IMR-90 (cell line): ENCODE measurements at regions not wholly inside any gene's neighbourhood (a gene's known extent, or its start where the extent isn't known, plus 50 kb on each side); places are given as distances from the start of the nearest gene placed in this dataset.

Experiments
- ATAC-seq: fragments of 200-7000 bp; cut with Tn5 transposase; 2 replicates; pipeline ENCODE4 v1.9.1; 2020; ENCODE audit warnings: low read depth, mild to moderate bottlenecking, moderate library complexity
- BruUV-seq: library from RNA; stranded (reverse); fragments of 400-500 nt; replicated peaks from 2 replicates; lab custom pipeline; 2021; lab: Mats Ljungman, UMichigan
- CTCF ChIA-PET: fragments of 300-600 bp; formaldehyde crosslinking; extraction: SDS; loops from one replicate; lab custom pipeline; 2021; ENCODE audit warnings: antibody characterized with exemption; lab: Yijun Ruan, JAX
- POLR2A ChIA-PET: fragments of 300-600 bp; sonication (Branson Sonifier 250); formaldehyde crosslinking; loops from one replicate; lab custom pipeline; 2022; ENCODE audit warnings: antibody characterized with exemption; ENCODE audit not compliant: unreplicated experiment; lab: Charles Lee
- DNase-seq: peaks from one replicate; pipeline ENCODE4 v3.0.0; 2013
- H2AFZ ChIP-seq: replicated peaks from 2 replicates; pipeline ENCODE3; 2013; ENCODE audit warnings: low read length, mild to moderate bottlenecking; ENCODE audit not compliant: poor library complexity
- H2AK5ac ChIP-seq: 2 replicates; pipeline ENCODE4 v1.6.1; 2013; ENCODE audit warnings: low read depth, low read length, inconsistent platforms
- H2AK9ac ChIP-seq: replicated peaks from 2 replicates; pipeline ENCODE3; 2013; ENCODE audit warnings: mild to moderate bottlenecking, low read depth, low read length, moderate library complexity; ENCODE audit not compliant: poor library complexity
- H2BK120ac ChIP-seq: 2 replicates; pipeline ENCODE4 v1.6.1; 2013; ENCODE audit warnings: low read depth, low read length, inconsistent platforms
- H2BK15ac ChIP-seq: 3 replicates; pipeline ENCODE4 v1.6.1; 2013; ENCODE audit warnings: low read depth, low read length, inconsistent platforms
- H2BK20ac ChIP-seq: 2 replicates; pipeline ENCODE4 v1.6.1; 2013; ENCODE audit warnings: low read depth, mild to moderate bottlenecking, inconsistent platforms, low read length, moderate library complexity
- H2BK5ac ChIP-seq: 2 replicates; pipeline ENCODE4 v1.6.1; 2013; ENCODE audit warnings: mild to moderate bottlenecking, low read depth, low read length, inconsistent platforms; ENCODE audit not compliant: poor library complexity, severe bottlenecking
- H3K14ac ChIP-seq: replicated peaks from 2 replicates; pipeline ENCODE4 v1.6.1; 2013; ENCODE audit warnings: low read depth, low read length, inconsistent platforms
- H3K18ac ChIP-seq: 2 replicates; pipeline ENCODE4 v1.6.1; 2013; ENCODE audit warnings: low read depth, low read length, control low read depth
- H3K23ac ChIP-seq: 2 replicates; pipeline ENCODE4 v1.6.1; 2013; ENCODE audit warnings: low read depth, low read length, inconsistent platforms
- H3K27ac ChIP-seq: 2 replicates; pipeline ENCODE4 v1.5.1; 2013; ENCODE audit warnings: mild to moderate bottlenecking, control low read depth, low read length; ENCODE audit not compliant: insufficient read depth
- H3K27me3 ChIP-seq: 2 replicates; pipeline ENCODE4 v1.6.1; 2013; ENCODE audit warnings: low read length; ENCODE audit not compliant: control insufficient read depth, insufficient read depth
- H3K36me3 ChIP-seq: 2 replicates; pipeline ENCODE4 v1.6.1; 2013; ENCODE audit warnings: low read length, mixed read lengths; ENCODE audit not compliant: control insufficient read depth, insufficient read depth
- H3K4ac ChIP-seq: 2 replicates; pipeline ENCODE4 v1.6.1; 2013; ENCODE audit warnings: low read depth, low read length, inconsistent platforms
- H3K4me1 ChIP-seq: 2 replicates; pipeline ENCODE4 v1.6.1; 2013; ENCODE audit warnings: low read length, mixed read lengths; ENCODE audit not compliant: control insufficient read depth, insufficient read depth
- H3K4me2 ChIP-seq: 2 replicates; pipeline ENCODE4 v1.6.1; 2013; ENCODE audit warnings: low read depth, mild to moderate bottlenecking, control low read depth, low read length, moderate library complexity
- H3K4me3 ChIP-seq: 2 replicates; pipeline ENCODE4 v1.5.1; 2013; ENCODE audit warnings: low read depth, mild to moderate bottlenecking, control low read depth, low read length, moderate library complexity; ENCODE audit not compliant: insufficient read depth
- H3K56ac ChIP-seq: 2 replicates; pipeline ENCODE4 v1.6.1; 2013; ENCODE audit warnings: low read length, inconsistent platforms; ENCODE audit not compliant: insufficient read depth; ENCODE audit errors: extremely low read depth
- H3K79me1 ChIP-seq, 2 experiments: 2 replicates each; pipeline ENCODE4 v1.6.1; 2013; ENCODE audit warnings: low read length in 2 of 2, inconsistent platforms in 1 of 2, low read depth in 1 of 2
- H3K9ac ChIP-seq: 2 replicates; pipeline ENCODE4 v1.6.1; 2013; ENCODE audit warnings: low read depth, low read length, control low read depth
- H3K9me1 ChIP-seq: 2 replicates; pipeline ENCODE4 v1.6.1; 2013; ENCODE audit warnings: low read length, inconsistent platforms; ENCODE audit not compliant: insufficient read depth
- H3K9me3 ChIP-seq: 2 replicates; pipeline ENCODE4 v1.6.1; 2013; ENCODE audit warnings: low read length; ENCODE audit not compliant: control insufficient read depth, insufficient read depth
- H4K20me1 ChIP-seq: 2 replicates; pipeline ENCODE4 v1.6.1; 2013; ENCODE audit warnings: low read length, inconsistent platforms; ENCODE audit not compliant: insufficient read depth
- H4K5ac ChIP-seq: 2 replicates; pipeline ENCODE4 v1.6.1; 2013; ENCODE audit warnings: mild to moderate bottlenecking, low read depth, low read length, control low read depth
- H4K8ac ChIP-seq, 2 experiments: 2 replicates each; pipeline ENCODE4 v1.6.1; 2013; ENCODE audit warnings: low read depth in 2 of 2, low read length in 2 of 2, control low read depth in 1 of 2, inconsistent platforms in 1 of 2
- H4K91ac ChIP-seq: 2 replicates; pipeline ENCODE4 v1.6.1; 2013; ENCODE audit warnings: low read depth, low read length, inconsistent platforms; ENCODE audit not compliant: insufficient read depth
- BHLHE40 ChIP-seq: fragments of 150-350 bp; IDR thresholded peaks from 2 replicates; pipeline ENCODE4 v1.6.1; 2016; ENCODE audit warnings: mild to moderate bottlenecking, low read depth, low read length
- CEBPB ChIP-seq: IDR thresholded peaks from 2 replicates; pipeline ENCODE4 v1.6.1; 2012; ENCODE audit warnings: low read depth, low read length, improper control_type of control experiment
- FOS ChIP-seq: fragments of 150-350 bp; IDR thresholded peaks from 2 replicates; pipeline ENCODE4 v1.6.1; 2016; ENCODE audit warnings: low read depth, low read length
- MAFK ChIP-seq: IDR thresholded peaks from 2 replicates; pipeline ENCODE4 v1.6.1; 2012; ENCODE audit warnings: low read depth, low read length, improper control_type of control experiment
- MAZ ChIP-seq: IDR thresholded peaks from 2 replicates; pipeline ENCODE4 v1.6.1; 2012; ENCODE audit warnings: low read depth, mild to moderate bottlenecking, low read length, improper control_type of control experiment, moderate library complexity, borderline replicate concordance
- MXI1 ChIP-seq: IDR thresholded peaks from 2 replicates; pipeline ENCODE4 v1.6.1; 2012; ENCODE audit warnings: low read depth, mild to moderate bottlenecking, low read length, moderate library complexity, borderline replicate concordance
- NFE2L2 ChIP-seq: fragments of 150-350 bp; IDR thresholded peaks from 2 replicates; pipeline ENCODE4 v1.6.1; 2016; ENCODE audit warnings: low read depth, mild to moderate bottlenecking, low read length
- POLR2A ChIP-seq: IDR thresholded peaks from 2 replicates; pipeline ENCODE4 v1.6.1; 2012; ENCODE audit warnings: mild to moderate bottlenecking, low read depth, low read length
- RCOR1 ChIP-seq: IDR thresholded peaks from 2 replicates; pipeline ENCODE4 v1.6.1; 2012; ENCODE audit warnings: mild to moderate bottlenecking, low read length, improper control_type of control experiment; ENCODE audit not compliant: insufficient replicate concordance
- RFX5 ChIP-seq: IDR thresholded peaks from 2 replicates; pipeline ENCODE4 v1.8.0; 2012; ENCODE audit warnings: low read depth, mild to moderate bottlenecking, low read length, moderate library complexity
- SMC3 ChIP-seq: fragments of 150-350 bp; IDR thresholded peaks from 2 replicates; pipeline ENCODE4 v1.6.1; 2016; ENCODE audit warnings: low read depth, mild to moderate bottlenecking, antibody characterized with exemption, low read length, moderate library complexity
- WGBS, 2 experiments: methylation state at CpG; one replicate each; pipeline versions ENCODE4 v1.1.5 to v1.1.7; 2013; ENCODE audit warnings: missing lambda C conversion rate in 2 of 2; ENCODE audit not compliant: insufficient read length in 1 of 2; ENCODE audit errors: extremely low coverage in 2 of 2; 5-methylcytosine and 5-hydroxymethylcytosine counted together
- dilution Hi-C: fragments of 300-500 bp; cut with HindIII; formaldehyde crosslinking; loops from one replicate; pipeline ENCODE4 v1.14.3; 2018; ENCODE audit warnings: low sequenced_read_pairs; ENCODE audit not compliant: unreplicated experiment
- in situ Hi-C: fragments of 300-500 bp; cut with MboI; formaldehyde crosslinking; loops from 3 replicates; pipeline ENCODE4 v1.14.3; 2019; ENCODE audit warnings: low sequenced_read_pairs, inconsistent platforms, mixed read lengths
- intact Hi-C: fragments of 100-400 bp; cut with micrococcal nuclease; formaldehyde crosslinking; loops from 2 replicates; pipeline ENCODE4 v1.10.0; 2022
- TF ChIP-seq, protein P1 (sequence below): fragments of 150-350 bp; IDR thresholded peaks from 2 replicates; pipeline ENCODE4 v1.6.1; 2017; ENCODE audit warnings: mild to moderate bottlenecking, antibody characterized with exemption, low read length, low read depth
- TF ChIP-seq, protein P2 (sequence below): fragments of 150-350 bp; IDR thresholded peaks from 2 replicates; pipeline ENCODE4 v1.6.1; 2016; ENCODE audit warnings: low read depth, mild to moderate bottlenecking, low read length, moderate library complexity, borderline replicate concordance
- TF ChIP-seq, protein P3 (sequence below): conservative IDR thresholded peaks from 2 replicates; pipeline ENCODE4 v1.5.1; 2012; ENCODE audit warnings: mild to moderate bottlenecking, low read depth, low read length, improper control_type of control experiment

DNA sequence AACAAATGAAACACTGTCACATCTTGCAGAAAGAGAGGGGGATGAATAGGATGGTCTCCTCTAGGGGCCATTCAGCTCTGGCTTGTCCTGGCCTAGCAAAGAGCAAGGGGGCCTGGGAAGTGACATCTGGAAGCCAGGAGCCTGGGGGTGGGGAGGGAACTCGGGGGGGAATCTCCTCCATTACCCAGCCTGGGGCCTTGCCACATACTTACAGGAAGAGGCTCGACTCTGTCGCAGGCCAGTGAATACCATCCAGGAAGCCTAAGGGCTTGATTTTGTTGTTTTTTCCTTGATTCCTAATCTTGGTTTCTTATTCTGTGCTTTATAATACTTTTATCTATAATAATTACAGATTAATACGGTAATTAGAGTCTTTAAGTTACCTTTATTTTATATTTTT is 797.5 kb upstream of the ID2 start:
- intact Hi-C loops: no loop called here
- Histone ChIP-seq H2BK5ac (no peak overlapping the region), H3K4me2 (no peak overlapping the region), H3K36me3 (no peaks in the 10 kb centered on the region), H3K27ac (no peak overlapping the region), H3K27me3 (no peaks in the 10 kb centered on the region), H3K56ac (no peak overlapping the region), H3K4ac (no peak overlapping the region), H3K9me3 (no peaks in the 10 kb centered on the region), H2AK5ac (no peak overlapping the region), H3K4me3 (no peak overlapping the region), H4K91ac (no peak overlapping the region), H2BK120ac (no peak overlapping the region), H3K23ac (no peak overlapping the region), H2AFZ (no peak overlapping the region), H2BK20ac (no peak overlapping the region), H2AK9ac (no peak overlapping the region), H4K5ac (no peak overlapping the region), H4K20me1 (no peaks in the 10 kb centered on the region), H3K79me1 (no peaks in the 10 kb centered on the region), H3K18ac (no peak overlapping the region), H3K14ac (no peak overlapping the region), H3K9me1 (no peaks in the 10 kb centered on the region), H3K4me1 (no peaks in the 10 kb centered on the region), H3K9ac (no peak overlapping the region), H4K8ac (no peak overlapping the region), H2BK15ac (no peak overlapping the region)
- ChIA-PET POLR2A (no interaction called here), CTCF (no interaction called here)
- ATAC-seq (no peak), DNase-seq (no peak)
- no peak for TF ChIP-seq CEBPB
- no peak for TF ChIP-seq MXI1
- no peak for TF ChIP-seq POLR2A
- no peak for TF ChIP-seq BHLHE40
- no peak for TF ChIP-seq MAFK
- TF ChIP-seq NFE2L2: no peak
- TF ChIP-seq, protein P1, sequence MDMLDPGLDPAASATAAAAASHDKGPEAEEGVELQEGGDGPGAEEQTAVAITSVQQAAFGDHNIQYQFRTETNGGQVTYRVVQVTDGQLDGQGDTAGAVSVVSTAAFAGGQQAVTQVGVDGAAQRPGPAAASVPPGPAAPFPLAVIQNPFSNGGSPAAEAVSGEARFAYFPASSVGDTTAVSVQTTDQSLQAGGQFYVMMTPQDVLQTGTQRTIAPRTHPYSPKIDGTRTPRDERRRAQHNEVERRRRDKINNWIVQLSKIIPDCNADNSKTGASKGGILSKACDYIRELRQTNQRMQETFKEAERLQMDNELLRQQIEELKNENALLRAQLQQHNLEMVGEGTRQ: no peak
- TF ChIP-seq, protein P2, sequence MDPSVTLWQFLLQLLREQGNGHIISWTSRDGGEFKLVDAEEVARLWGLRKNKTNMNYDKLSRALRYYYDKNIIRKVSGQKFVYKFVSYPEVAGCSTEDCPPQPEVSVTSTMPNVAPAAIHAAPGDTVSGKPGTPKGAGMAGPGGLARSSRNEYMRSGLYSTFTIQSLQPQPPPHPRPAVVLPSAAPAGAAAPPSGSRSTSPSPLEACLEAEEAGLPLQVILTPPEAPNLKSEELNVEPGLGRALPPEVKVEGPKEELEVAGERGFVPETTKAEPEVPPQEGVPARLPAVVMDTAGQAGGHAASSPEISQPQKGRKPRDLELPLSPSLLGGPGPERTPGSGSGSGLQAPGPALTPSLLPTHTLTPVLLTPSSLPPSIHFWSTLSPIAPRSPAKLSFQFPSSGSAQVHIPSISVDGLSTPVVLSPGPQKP: no peak
- TF ChIP-seq, protein P3, sequence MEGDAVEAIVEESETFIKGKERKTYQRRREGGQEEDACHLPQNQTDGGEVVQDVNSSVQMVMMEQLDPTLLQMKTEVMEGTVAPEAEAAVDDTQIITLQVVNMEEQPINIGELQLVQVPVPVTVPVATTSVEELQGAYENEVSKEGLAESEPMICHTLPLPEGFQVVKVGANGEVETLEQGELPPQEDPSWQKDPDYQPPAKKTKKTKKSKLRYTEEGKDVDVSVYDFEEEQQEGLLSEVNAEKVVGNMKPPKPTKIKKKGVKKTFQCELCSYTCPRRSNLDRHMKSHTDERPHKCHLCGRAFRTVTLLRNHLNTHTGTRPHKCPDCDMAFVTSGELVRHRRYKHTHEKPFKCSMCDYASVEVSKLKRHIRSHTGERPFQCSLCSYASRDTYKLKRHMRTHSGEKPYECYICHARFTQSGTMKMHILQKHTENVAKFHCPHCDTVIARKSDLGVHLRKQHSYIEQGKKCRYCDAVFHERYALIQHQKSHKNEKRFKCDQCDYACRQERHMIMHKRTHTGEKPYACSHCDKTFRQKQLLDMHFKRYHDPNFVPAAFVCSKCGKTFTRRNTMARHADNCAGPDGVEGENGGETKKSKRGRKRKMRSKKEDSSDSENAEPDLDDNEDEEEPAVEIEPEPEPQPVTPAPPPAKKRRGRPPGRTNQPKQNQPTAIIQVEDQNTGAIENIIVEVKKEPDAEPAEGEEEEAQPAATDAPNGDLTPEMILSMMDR: no peak
- no peak for TF ChIP-seq RCOR1
- TF ChIP-seq RFX5: no peak
- TF ChIP-seq MAZ: no peak
- TF ChIP-seq SMC3: no peak
- TF ChIP-seq FOS: no peak
- no TSS peak for BruUV-seq
- WGBS, 2 experiments: no CpG with 5 or more reads among the region's 4 CpGs
- dilution Hi-C loops: no loop called here
- in situ Hi-C loops: no loop called here
